GM12878 (cell line): ENCODE measurements at regions not wholly inside any gene's neighbourhood (a gene's known extent, or its start where the extent isn't known, plus 50 kb on each side); places are given as distances from the start of the nearest gene placed in this dataset.

Experiments
- ATAC-seq: fragments of 200-7000 bp; cut with Tn5 transposase; 3 replicates; pipeline ENCODE4 v1.9.1; 2020; ENCODE audit warnings: mild to moderate bottlenecking, moderate library complexity
- BruUV-seq: library from RNA; stranded (reverse); fragments of 400-500 nt; replicated peaks from 2 replicates; lab custom pipeline; 2021; lab: Mats Ljungman, UMichigan
- CTCF ChIA-PET: fragments of 300-600 bp; sonication (Branson Sonifier 250); formaldehyde crosslinking; extraction: SDS; loops from one replicate; lab custom pipeline; 2021; ENCODE audit warnings: inconsistent platforms; lab: Yijun Ruan, JAX
- POLR2A ChIA-PET: fragments of 350-600 bp; formaldehyde crosslinking; extraction: SDS; loops from one replicate; lab custom pipeline; 2021; ENCODE audit warnings: inconsistent platforms; lab: Charles Lee
- RAD21 ChIA-PET: fragments of 300-600 bp; sonication (Branson Sonifier 250); formaldehyde crosslinking; loops from one replicate; lab custom pipeline; 2023; ENCODE audit warnings: antibody characterized with exemption; ENCODE audit not compliant: unreplicated experiment; lab: Charles Lee
- SMC1A ChIA-PET: fragments of 300-600 bp; sonication (Branson Sonifier 250); formaldehyde crosslinking; loops from one replicate; lab custom pipeline; 2023; ENCODE audit not compliant: unreplicated experiment, uncharacterized antibody; lab: Charles Lee
- DNase-seq: peaks from one replicate; pipeline ENCODE4 v3.0.0-alpha.2; 2011; ENCODE audit warnings: low read depth, low spot score
- FAIRE-seq: peaks from 3 replicates; lab custom pipeline; 2011; peaks lifted over from hg19 to GRCh38; lab: Jason Lieb, UNC
- H2AFZ ChIP-seq: 2 replicates; pipeline ENCODE4 v1.6.0; 2011; ENCODE audit warnings: low read depth, low read length, control low read depth; ENCODE audit not compliant: control insufficient read depth
- H3K27ac ChIP-seq: 2 replicates; pipeline ENCODE4 v1.5.1; 2011; ENCODE audit warnings: control low read depth; ENCODE audit not compliant: control insufficient read depth, insufficient read depth
- H3K27me3 ChIP-seq, 2 experiments: replicated peaks in 1 of 2; 2 replicates each; pipeline versions ENCODE4 v1.6.0 to v1.6.1; 2011; ENCODE audit warnings: low read length in 1 of 2; ENCODE audit not compliant: control insufficient read depth in 2 of 2, insufficient read depth in 2 of 2
- H3K36me3 ChIP-seq, 2 experiments: 2 replicates each; pipeline ENCODE4 v1.5.1; 2011; ENCODE audit warnings: low read length in 1 of 2; ENCODE audit not compliant: control insufficient read depth in 2 of 2, insufficient read depth in 2 of 2
- H3K4me1 ChIP-seq: 2 replicates; pipeline ENCODE4 v1.6.1; 2011; ENCODE audit warnings: mild to moderate bottlenecking, low read length, moderate library complexity, mixed read lengths; ENCODE audit not compliant: control insufficient read depth, insufficient read depth
- H3K4me2 ChIP-seq: 2 replicates; pipeline ENCODE4 v1.6.0; 2011; ENCODE audit warnings: control low read depth; ENCODE audit not compliant: control insufficient read depth, insufficient read depth
- H3K4me3 ChIP-seq: fragments of 200-600 bp; sonication (generic); 2 replicates; pipeline ENCODE4 v1.5.1; 2016
- H3K79me2 ChIP-seq: 2 replicates; pipeline ENCODE4 v1.6.0; 2011; ENCODE audit warnings: low read length; ENCODE audit not compliant: control insufficient read depth, insufficient read depth
- H3K9ac ChIP-seq: 2 replicates; pipeline ENCODE4 v1.8.0; 2011; ENCODE audit warnings: low read length, control low read depth, mixed read lengths; ENCODE audit not compliant: control insufficient read depth, insufficient read depth
- H3K9me3 ChIP-seq: replicated peaks from 3 replicates; pipeline ENCODE4 v1.5.1; 2011; ENCODE audit warnings: mild to moderate bottlenecking, low read length; ENCODE audit not compliant: control insufficient read depth, insufficient read depth
- H4K20me1 ChIP-seq: 2 replicates; pipeline ENCODE4 v1.6.0; 2011; ENCODE audit not compliant: control insufficient read depth, insufficient read depth
- BMI1 ChIP-seq: fragments of 450-650 bp; IDR thresholded peaks from 2 replicates; pipeline ENCODE4 v1.6.1; 2016; ENCODE audit warnings: mild to moderate bottlenecking, moderate library complexity, borderline replicate concordance
- CHD4 ChIP-seq: fragments of 200-600 bp; sonication (generic); IDR thresholded peaks from 2 replicates; pipeline ENCODE4 v1.6.1; 2016; ENCODE audit warnings: mild to moderate bottlenecking
- SMAD5 ChIP-seq: IDR thresholded peaks from 2 replicates; pipeline ENCODE4 v1.6.1; 2016; ENCODE audit warnings: antibody characterized with exemption, low read depth
- TAF1 ChIP-seq: IDR thresholded peaks from 2 replicates; pipeline ENCODE4 v1.6.1; 2011; ENCODE audit warnings: mild to moderate bottlenecking, low read depth, low read length, borderline replicate concordance
- TCF7 ChIP-seq: IDR thresholded peaks from 2 replicates; pipeline ENCODE4 v1.6.1; 2014; ENCODE audit warnings: antibody characterized with exemption, borderline replicate concordance
- ZNF207 ChIP-seq: fragments of 450-650 bp; IDR thresholded peaks from 2 replicates; pipeline ENCODE4 v1.6.1; 2014; ENCODE audit warnings: antibody characterized with exemption, mild to moderate bottlenecking, borderline replicate concordance
- ZNF24 ChIP-seq: fragments of 450-650 bp; IDR thresholded peaks from 2 replicates; pipeline ENCODE4 v1.6.1; 2017; ENCODE audit warnings: antibody characterized with exemption, mild to moderate bottlenecking
- in situ Hi-C: fragments of 300-500 bp; cut with MboI; formaldehyde crosslinking; loops from 9 replicates; pipeline ENCODE4 v1.14.3; 2018; ENCODE audit warnings: mixed read lengths
- intact Hi-C: fragments of 100-400 bp; cut with micrococcal nuclease; formaldehyde crosslinking; loops from one replicate; pipeline ENCODE4 v1.14.2; 2022; ENCODE audit not compliant: unreplicated experiment
- TF ChIP-seq, protein P1 (sequence below): fragments of 450-650 bp; IDR thresholded peaks from 2 replicates; pipeline ENCODE4 v1.6.1; 2017; ENCODE audit warnings: mild to moderate bottlenecking, moderate library complexity
- TF ChIP-seq, protein P2 (sequence below): fragments of 450-650 bp; IDR thresholded peaks from 2 replicates; pipeline ENCODE4 v1.6.1; 2017; ENCODE audit warnings: low read depth, mild to moderate bottlenecking, moderate library complexity
- TF ChIP-seq, protein P3 (sequence below), 3 experiments: IDR thresholded peaks in 2 of 3; conservative IDR thresholded peaks in 1 of 3; 2 replicates each; pipeline ENCODE4 v1.5.1; 2011; ENCODE audit warnings: low read depth in 3 of 3, low read length in 3 of 3, mild to moderate bottlenecking in 3 of 3, control low read depth in 2 of 3, moderate library complexity in 2 of 3, inconsistent platforms in 1 of 3, mixed read lengths in 1 of 3; ENCODE audit not compliant: control insufficient read depth in 2 of 3, insufficient read depth in 1 of 3; ENCODE audit errors: extremely low read depth in 1 of 3
- TF ChIP-seq, protein P4 (sequence below): fragments of 450-650 bp; formaldehyde crosslinking; IDR thresholded peaks from 2 replicates; pipeline ENCODE4 v1.4.0; 2022; ENCODE audit warnings: mild to moderate bottlenecking, moderate library complexity

DNA sequence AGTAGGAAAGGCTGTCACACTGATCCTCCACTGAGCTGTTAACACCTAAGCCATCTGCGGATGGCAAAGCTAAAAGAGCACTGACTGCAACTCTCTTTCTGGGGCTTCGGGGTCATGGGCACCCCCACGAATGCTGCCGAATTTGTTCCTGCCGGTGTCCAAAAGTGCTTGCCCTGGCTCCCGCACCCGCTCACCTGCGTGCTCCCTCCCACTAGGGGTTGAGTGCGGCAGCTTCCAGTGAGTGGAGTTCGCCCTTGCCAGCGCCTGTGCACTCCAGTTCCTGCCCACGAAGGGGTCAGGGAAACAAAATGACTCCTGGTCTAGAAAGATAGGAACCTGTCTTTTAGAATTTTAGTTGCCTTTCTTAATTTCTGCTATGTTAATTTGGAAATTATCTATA, 78.7 kb downstream of the IFI44 start (continued):
- no peak for TF ChIP-seq SMAD5

DNA sequence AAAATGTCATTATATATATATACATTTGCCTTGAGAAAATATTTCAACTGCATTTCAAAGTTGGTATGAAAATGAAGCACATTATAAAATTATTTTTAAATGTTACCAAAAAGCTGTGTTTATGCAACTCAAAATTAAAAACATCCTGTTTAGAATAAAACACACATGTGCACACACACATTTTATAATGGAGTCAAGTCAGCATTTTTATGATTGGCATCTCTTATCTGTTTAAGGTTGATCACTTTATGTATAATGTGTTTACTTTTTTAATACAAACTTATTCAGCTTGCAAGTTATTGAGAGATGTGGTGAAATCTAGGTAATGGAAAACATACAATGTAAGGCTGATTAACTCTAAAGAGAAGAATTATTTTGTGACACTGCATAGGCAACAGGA, 80.4 kb downstream of the IFI44 start:
- no peaks in the 10 kb centered on the region for H3K27me3 ChIP-seq
- no peak overlapping the region for H3K27ac ChIP-seq
- no peaks in the 10 kb centered on the region for H4K20me1 ChIP-seq
- H3K4me2 ChIP-seq: no peak overlapping the region
- TF ChIP-seq, protein P1, sequence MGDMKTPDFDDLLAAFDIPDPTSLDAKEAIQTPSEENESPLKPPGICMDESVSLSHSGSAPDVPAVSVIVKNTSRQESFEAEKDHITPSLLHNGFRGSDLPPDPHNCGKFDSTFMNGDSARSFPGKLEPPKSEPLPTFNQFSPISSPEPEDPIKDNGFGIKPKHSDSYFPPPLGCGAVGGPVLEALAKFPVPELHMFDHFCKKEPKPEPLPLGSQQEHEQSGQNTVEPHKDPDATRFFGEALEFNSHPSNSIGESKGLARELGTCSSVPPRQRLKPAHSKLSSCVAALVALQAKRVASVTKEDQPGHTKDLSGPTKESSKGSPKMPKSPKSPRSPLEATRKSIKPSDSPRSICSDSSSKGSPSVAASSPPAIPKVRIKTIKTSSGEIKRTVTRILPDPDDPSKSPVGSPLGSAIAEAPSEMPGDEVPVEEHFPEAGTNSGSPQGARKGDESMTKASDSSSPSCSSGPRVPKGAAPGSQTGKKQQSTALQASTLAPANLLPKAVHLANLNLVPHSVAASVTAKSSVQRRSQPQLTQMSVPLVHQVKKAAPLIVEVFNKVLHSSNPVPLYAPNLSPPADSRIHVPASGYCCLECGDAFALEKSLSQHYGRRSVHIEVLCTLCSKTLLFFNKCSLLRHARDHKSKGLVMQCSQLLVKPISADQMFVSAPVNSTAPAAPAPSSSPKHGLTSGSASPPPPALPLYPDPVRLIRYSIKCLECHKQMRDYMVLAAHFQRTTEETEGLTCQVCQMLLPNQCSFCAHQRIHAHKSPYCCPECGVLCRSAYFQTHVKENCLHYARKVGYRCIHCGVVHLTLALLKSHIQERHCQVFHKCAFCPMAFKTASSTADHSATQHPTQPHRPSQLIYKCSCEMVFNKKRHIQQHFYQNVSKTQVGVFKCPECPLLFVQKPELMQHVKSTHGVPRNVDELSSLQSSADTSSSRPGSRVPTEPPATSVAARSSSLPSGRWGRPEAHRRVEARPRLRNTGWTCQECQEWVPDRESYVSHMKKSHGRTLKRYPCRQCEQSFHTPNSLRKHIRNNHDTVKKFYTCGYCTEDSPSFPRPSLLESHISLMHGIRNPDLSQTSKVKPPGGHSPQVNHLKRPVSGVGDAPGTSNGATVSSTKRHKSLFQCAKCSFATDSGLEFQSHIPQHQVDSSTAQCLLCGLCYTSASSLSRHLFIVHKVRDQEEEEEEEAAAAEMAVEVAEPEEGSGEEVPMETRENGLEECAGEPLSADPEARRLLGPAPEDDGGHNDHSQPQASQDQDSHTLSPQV: no peak
- TF ChIP-seq, protein P2, sequence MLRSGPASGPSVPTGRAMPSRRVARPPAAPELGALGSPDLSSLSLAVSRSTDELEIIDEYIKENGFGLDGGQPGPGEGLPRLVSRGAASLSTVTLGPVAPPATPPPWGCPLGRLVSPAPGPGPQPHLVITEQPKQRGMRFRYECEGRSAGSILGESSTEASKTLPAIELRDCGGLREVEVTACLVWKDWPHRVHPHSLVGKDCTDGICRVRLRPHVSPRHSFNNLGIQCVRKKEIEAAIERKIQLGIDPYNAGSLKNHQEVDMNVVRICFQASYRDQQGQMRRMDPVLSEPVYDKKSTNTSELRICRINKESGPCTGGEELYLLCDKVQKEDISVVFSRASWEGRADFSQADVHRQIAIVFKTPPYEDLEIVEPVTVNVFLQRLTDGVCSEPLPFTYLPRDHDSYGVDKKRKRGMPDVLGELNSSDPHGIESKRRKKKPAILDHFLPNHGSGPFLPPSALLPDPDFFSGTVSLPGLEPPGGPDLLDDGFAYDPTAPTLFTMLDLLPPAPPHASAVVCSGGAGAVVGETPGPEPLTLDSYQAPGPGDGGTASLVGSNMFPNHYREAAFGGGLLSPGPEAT: no peak
- TF ChIP-seq, protein P3, sequence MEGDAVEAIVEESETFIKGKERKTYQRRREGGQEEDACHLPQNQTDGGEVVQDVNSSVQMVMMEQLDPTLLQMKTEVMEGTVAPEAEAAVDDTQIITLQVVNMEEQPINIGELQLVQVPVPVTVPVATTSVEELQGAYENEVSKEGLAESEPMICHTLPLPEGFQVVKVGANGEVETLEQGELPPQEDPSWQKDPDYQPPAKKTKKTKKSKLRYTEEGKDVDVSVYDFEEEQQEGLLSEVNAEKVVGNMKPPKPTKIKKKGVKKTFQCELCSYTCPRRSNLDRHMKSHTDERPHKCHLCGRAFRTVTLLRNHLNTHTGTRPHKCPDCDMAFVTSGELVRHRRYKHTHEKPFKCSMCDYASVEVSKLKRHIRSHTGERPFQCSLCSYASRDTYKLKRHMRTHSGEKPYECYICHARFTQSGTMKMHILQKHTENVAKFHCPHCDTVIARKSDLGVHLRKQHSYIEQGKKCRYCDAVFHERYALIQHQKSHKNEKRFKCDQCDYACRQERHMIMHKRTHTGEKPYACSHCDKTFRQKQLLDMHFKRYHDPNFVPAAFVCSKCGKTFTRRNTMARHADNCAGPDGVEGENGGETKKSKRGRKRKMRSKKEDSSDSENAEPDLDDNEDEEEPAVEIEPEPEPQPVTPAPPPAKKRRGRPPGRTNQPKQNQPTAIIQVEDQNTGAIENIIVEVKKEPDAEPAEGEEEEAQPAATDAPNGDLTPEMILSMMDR (IDR thresholded peaks at IDR 0.05 in 2 of 3, conservative IDR thresholded peaks at IDR 0.05 in 1 of 3; ENCODE audit: control insufficient read depth in 2 of 3, extremely low read depth in 1 of 3, insufficient read depth in 1 of 3, low read depth in 3 of 3, low read length in 3 of 3): no peak
- TF ChIP-seq CHD4 (no peak), BMI1 (no peak), TAF1 (no peak), ZNF24 (no peak), ZNF207 (no peak), TCF7 (no peak)
- TF ChIP-seq, protein P4, sequence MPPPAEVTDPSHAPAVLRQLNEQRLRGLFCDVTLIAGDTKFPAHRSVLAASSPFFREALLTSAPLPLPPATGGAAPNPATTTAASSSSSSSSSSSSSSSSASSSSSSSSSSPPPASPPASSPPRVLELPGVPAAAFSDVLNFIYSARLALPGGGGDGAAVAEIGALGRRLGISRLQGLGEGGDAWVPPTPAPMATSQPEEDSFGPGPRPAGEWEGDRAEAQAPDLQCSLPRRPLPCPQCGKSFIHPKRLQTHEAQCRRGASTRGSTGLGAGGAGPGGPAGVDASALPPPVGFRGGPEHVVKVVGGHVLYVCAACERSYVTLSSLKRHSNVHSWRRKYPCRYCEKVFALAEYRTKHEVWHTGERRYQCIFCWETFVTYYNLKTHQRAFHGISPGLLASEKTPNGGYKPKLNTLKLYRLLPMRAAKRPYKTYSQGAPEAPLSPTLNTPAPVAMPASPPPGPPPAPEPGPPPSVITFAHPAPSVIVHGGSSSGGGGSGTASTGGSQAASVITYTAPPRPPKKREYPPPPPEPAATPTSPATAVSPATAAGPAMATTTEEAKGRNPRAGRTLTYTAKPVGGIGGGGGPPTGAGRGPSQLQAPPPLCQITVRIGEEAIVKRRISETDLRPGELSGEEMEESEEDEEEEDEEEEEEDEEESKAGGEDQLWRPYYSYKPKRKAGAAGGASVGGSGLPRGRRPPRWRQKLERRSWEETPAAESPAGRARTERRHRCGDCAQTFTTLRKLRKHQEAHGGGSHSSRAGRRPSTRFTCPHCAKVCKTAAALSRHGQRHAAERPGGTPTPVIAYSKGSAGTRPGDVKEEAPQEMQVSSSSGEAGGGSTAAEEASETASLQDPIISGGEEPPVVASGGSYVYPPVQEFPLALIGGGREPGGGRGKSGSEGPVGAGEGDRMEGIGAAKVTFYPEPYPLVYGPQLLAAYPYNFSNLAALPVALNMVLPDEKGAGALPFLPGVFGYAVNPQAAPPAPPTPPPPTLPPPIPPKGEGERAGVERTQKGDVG (CRISPR knock-in tag): no peak
- no peak overlapping the region for H3K4me3 ChIP-seq
- H3K9me3 ChIP-seq: no peaks in the 10 kb centered on the region
- H3K79me2 ChIP-seq: no peaks in the 10 kb centered on the region
- no peak overlapping the region for H3K9ac ChIP-seq
- no peak for ATAC-seq
- FAIRE-seq: no peak
- H3K36me3 ChIP-seq: no peaks in the 10 kb centered on the region
- no TSS peak for BruUV-seq
- intact Hi-C loops (no loop called here), in situ Hi-C loops (no loop called here)
- no peak for DNase-seq
- no peaks in the 10 kb centered on the region for H3K4me1 ChIP-seq
- POLR2A ChIA-PET: no interaction called here
- no peak overlapping the region for H2AFZ ChIP-seq
- RAD21 ChIA-PET: interaction anchor here (0.6 kb wide), 1 partner anchor 161 kb away, joined by 3 read pairs; no protein-coding TSS in a partner anchor
- SMC1A ChIA-PET: no interaction called here
- CTCF ChIA-PET: no interaction called here
